ENCODE measurements at regions not wholly inside any gene's neighbourhood (a gene's known extent, or its start where the extent isn't known, plus 50 kb on each side); places are given as distances from the start of the nearest gene placed in this dataset.

DNA sequence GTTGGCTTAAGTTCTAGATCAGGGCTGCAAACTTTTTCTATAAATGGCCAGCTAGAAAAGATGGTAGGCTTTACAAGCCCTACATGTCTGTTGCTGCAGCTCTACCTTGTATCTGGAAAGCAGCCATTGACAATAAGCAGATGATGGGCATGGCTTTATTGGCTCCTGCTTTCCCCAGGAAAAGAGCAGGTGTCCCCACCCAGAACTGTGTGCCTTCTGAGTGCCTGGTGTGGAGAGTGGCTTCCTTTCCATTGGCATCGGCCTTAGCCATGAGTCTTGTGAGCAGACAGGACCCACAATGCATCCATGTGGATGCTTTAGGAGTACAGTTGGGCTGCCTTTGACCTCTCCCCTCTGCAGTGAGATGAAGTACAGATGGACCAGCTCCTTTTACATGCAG, 120.2 kb downstream of the CD8B2 start:
- intact Hi-C loops (cut with DNase I), result no loop called here
- no peaks in the 10 kb centered on the region for H3K36me3 ChIP-seq
- TF ChIP-seq POLR2AphosphoS5 (IDR thresholded peaks at IDR 0.05), result no peak
- TF ChIP-seq POLR2A (IDR thresholded peaks at IDR 0.05), result no peak
- TF ChIP-seq, protein P1, sequence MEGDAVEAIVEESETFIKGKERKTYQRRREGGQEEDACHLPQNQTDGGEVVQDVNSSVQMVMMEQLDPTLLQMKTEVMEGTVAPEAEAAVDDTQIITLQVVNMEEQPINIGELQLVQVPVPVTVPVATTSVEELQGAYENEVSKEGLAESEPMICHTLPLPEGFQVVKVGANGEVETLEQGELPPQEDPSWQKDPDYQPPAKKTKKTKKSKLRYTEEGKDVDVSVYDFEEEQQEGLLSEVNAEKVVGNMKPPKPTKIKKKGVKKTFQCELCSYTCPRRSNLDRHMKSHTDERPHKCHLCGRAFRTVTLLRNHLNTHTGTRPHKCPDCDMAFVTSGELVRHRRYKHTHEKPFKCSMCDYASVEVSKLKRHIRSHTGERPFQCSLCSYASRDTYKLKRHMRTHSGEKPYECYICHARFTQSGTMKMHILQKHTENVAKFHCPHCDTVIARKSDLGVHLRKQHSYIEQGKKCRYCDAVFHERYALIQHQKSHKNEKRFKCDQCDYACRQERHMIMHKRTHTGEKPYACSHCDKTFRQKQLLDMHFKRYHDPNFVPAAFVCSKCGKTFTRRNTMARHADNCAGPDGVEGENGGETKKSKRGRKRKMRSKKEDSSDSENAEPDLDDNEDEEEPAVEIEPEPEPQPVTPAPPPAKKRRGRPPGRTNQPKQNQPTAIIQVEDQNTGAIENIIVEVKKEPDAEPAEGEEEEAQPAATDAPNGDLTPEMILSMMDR (IDR thresholded peaks at IDR 0.05), result no peak
- no peak for TF ChIP-seq EP300 (IDR thresholded peaks at IDR 0.05)
- no peak overlapping the region for H3K4me3 ChIP-seq
- 19 to 67% methylated on average over 1 of the region's 1 CpG for WGBS, 2 donors
- H3K27me3 ChIP-seq, result no peaks in the 10 kb centered on the region
- H3K4me1 ChIP-seq, result peaks cover 0 to 8% (median 2%) of the 10 kb centered on the region in 4 donors
- H3K27ac ChIP-seq, result no peak overlapping the region
- DNase-seq, result no peak
- H3K9me3 ChIP-seq, result no peaks in the 10 kb centered on the region

- Histone ChIP-seq H3K27ac (no peak overlapping the region), H3K4me1 (peaks cover 0 to 15% (median 2%) of the 10 kb centered on the region in 4 donors), H3K36me3 (no peaks in the 10 kb centered on the region), H3K27me3 (no peaks in the 10 kb centered on the region), H3K9me3 (peaks cover 0 to 4% (median 0%) of the 10 kb centered on the region in 4 donors), H3K4me3 (no peak overlapping the region)
- 21 to 68% methylated on average over 2 of the region's 2 CpGs for WGBS, 2 donors
- TF ChIP-seq, protein P1 (IDR thresholded peaks at IDR 0.05), result no peak
- TF ChIP-seq POLR2AphosphoS5 (IDR thresholded peaks at IDR 0.05) (no peak), POLR2A (IDR thresholded peaks at IDR 0.05) (no peak), EP300 (IDR thresholded peaks at IDR 0.05) (no peak)
- DNase-seq, result no peak
- intact Hi-C loops (cut with DNase I), result no loop called here
These were observed 122.6 kb downstream of the CD8B2 start for GRCh38 chr2:106609780-106610179.

GRCh38 chr2:106614511-106615291, 127.5 kb downstream of the CD8B2 start:
- intact Hi-C loops (cut with DNase I), result no loop called here
- no peak for DNase-seq
- Histone ChIP-seq H3K36me3 (no peaks in the 10 kb centered on the region), H3K9me3 (peaks cover 0 to 4% (median 0%) of the 10 kb centered on the region in 4 donors), H3K27me3 (no peaks in the 10 kb centered on the region), H3K4me1 (peaks cover 0 to 9% (median 2%) of the 10 kb centered on the region in 4 donors), H3K27ac (no peak overlapping the region), H3K4me3 (no peak overlapping the region)
- TF ChIP-seq EP300 (IDR thresholded peaks at IDR 0.05), result no peak
- no peak for TF ChIP-seq POLR2A (IDR thresholded peaks at IDR 0.05)
- no peak for TF ChIP-seq POLR2AphosphoS5 (IDR thresholded peaks at IDR 0.05)
- TF ChIP-seq, protein P1 (IDR thresholded peaks at IDR 0.05), result no peak
- 18 to 60% methylated on average over 5 of the region's 5 CpGs for WGBS, 2 donors

DNA sequence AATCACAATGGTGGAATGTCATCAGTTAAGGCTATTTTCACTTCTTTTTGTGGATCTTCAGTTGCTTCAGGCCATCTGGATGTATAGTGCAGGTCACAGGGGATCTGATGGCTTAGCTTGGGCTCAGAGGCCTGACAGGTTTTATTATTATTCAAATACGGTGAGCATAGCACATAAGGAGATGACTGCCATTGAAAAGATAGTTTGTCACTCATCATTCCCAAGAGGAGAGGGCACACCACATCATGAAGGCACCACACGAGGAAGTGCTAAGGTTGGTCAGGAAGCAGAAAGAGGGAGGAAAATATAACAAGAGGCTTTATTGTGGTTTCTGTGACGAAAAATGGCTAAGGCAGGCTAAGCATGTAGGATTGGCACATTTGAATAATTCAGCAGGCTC, 131.4 kb downstream of the CD8B2 start:
- Histone ChIP-seq H3K4me3 (no peak overlapping the region), H3K27me3 (no peaks in the 10 kb centered on the region), H3K4me1 (peaks cover 0 to 9% (median 0%) of the 10 kb centered on the region in 4 donors), H3K9me3 (no peaks in the 10 kb centered on the region), H3K27ac (no peak overlapping the region), H3K36me3 (no peaks in the 10 kb centered on the region)
- DNase-seq, result no peak
- 60 to 64% methylated on average over 3 of the region's 3 CpGs for WGBS, 2 donors
- intact Hi-C loops (cut with DNase I), result no loop called here
- no peak for TF ChIP-seq POLR2AphosphoS5 (IDR thresholded peaks at IDR 0.05)

DNA sequence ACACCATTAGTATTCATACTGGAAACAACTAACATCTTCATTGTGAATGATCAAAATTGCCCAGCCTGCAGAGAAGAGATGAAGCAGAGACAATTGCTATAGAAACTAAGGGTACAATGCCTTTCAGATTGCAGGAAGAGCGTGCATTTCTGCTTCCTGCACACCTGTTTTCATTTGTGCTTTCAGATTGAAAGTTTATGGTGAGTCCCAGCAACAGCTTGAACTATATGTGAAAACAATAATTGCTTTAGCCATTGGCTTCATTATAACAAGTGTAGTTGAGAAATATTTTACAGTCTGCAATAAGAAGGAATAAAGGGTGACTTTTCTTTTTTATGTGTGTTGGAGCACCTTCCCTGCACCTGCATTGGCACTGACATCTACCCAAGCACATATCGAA, 136.3 kb downstream of the CD8B2 start:
- DNase-seq, result no peak
- TF ChIP-seq EP300 (IDR thresholded peaks at IDR 0.05) (no peak), POLR2A (IDR thresholded peaks at IDR 0.05) (no peak), POLR2AphosphoS5 (IDR thresholded peaks at IDR 0.05) (no peak)
- TF ChIP-seq, protein P1 (IDR thresholded peaks at IDR 0.05), result no peak
- peaks cover 0 to 5% (median 0%) of the 10 kb centered on the region in 4 donors for H3K9me3 ChIP-seq
- H3K27me3 ChIP-seq, result no peaks in the 10 kb centered on the region
- intact Hi-C loops (cut with DNase I), result no loop called here
- H3K36me3 ChIP-seq, result no peaks in the 10 kb centered on the region
- no peak overlapping the region for H3K4me3 ChIP-seq
- no peak overlapping the region for H3K27ac ChIP-seq
- 17 to 54% methylated on average over 2 of the region's 2 CpGs for WGBS, 2 donors
- no peaks in the 10 kb centered on the region for H3K4me1 ChIP-seq
